Stomach (tissue), 8 donors: ENCODE measurements at regions not wholly inside any gene's neighbourhood (a gene's known extent, or its start where the extent isn't known, plus 50 kb on each side); places are given as distances from the start of the nearest gene placed in this dataset.

Experiments used
- DNase-seq, 2 donors: peaks; one replicate each; pipeline versions ENCODE4 v3.0.0 to v3.0.0-alpha.2; 2013 to 2019
- H3K27ac ChIP-seq, 5 donors: fragments of 200-600 bp in 4 of 5; sonication (generic) in 4 of 5; one replicate each; pipeline ENCODE4 v1.5.1; 2013 to 2019; ENCODE audit warnings: mild to moderate bottlenecking in 1 of 5, moderate library complexity in 1 of 5
- H3K27me3 ChIP-seq, 3 donors: fragments of 200-600 bp; sonication (generic); one replicate each; pipeline ENCODE4 v1.5.1; 2017 to 2019; ENCODE audit warnings: mixed run types in 1 of 3
- H3K36me3 ChIP-seq, 4 donors: fragments of 200-600 bp; sonication (generic); 1 replicate in 3 of 4; 2 replicates in 1 of 4; pipeline ENCODE4 v1.5.1; 2016 to 2019
- H3K4me1 ChIP-seq, 4 donors: fragments of 200-600 bp; sonication (generic); one replicate each; pipeline ENCODE4 v1.5.1; 2016 to 2019
- H3K4me3 ChIP-seq, 4 donors: fragments of 200-600 bp; sonication (generic) in 3 of 4; one replicate each; pipeline ENCODE4 v1.5.1; 2016 to 2019; ENCODE audit warnings: mild to moderate bottlenecking in 1 of 4
- H3K9me3 ChIP-seq, 4 donors: fragments of 200-600 bp; sonication (generic); one replicate each; pipeline ENCODE4 v1.5.1; 2016 to 2019
- CTCF ChIP-seq, 7 experiments: fragments of 450-650 bp in 4 of 7; fragments of 200-600 bp in 3 of 7; sonication (generic) in 3 of 7; IDR thresholded peaks; one replicate each; pipeline ENCODE4 v1.5.1; 2016 to 2019; ENCODE audit warnings: antibody characterized with exemption in 7 of 7, control low read depth in 2 of 7, mild to moderate bottlenecking in 1 of 7
- EP300 ChIP-seq: sonication (generic); formaldehyde crosslinking; IDR thresholded peaks from one replicate; pipeline ENCODE4 v1.6.1; 2017; ENCODE audit warnings: antibody characterized with exemption
- POLR2A ChIP-seq, 4 donors: fragments of 450-650 bp; IDR thresholded peaks; one replicate each; pipeline ENCODE4 v1.6.1; 2016; ENCODE audit warnings: antibody characterized with exemption in 4 of 4, control low read depth in 2 of 4, mild to moderate bottlenecking in 1 of 4, moderate library complexity in 1 of 4
- POLR2AphosphoS5 ChIP-seq, 3 donors: sonication (generic); formaldehyde crosslinking; IDR thresholded peaks; one replicate each; pipeline ENCODE4 v1.6.1; 2016; ENCODE audit warnings: antibody characterized with exemption in 3 of 3
- WGBS, 5 donors: extraction: QIAGEN DNeasy Blood & Tissue Kit in 3 of 5; methylation state at CpG; one replicate each; pipeline versions ENCODE4 v1.1.5 to v1.1.7; 2013 to 2018; 5-methylcytosine and 5-hydroxymethylcytosine counted together
- intact Hi-C: fragments of 100-400 bp; cut with DNase I; formaldehyde crosslinking; loops from one replicate; pipeline ENCODE4 v1.15.1; 2023; ENCODE audit warnings: low total_unique reads
- donor health status: healthy with polysubstance abuse.
- donor health status: Bipolar disorder and iron deficiency.
- donor health status: healthy.

- intact Hi-C loops: no loop called here
- Histone ChIP-seq H3K27ac (no peak overlapping the region), H3K9me3 (no peaks in the 10 kb centered on the region), H3K4me3 (no peak overlapping the region), H3K27me3 (no peaks in the 10 kb centered on the region), H3K4me1 (no peaks in the 10 kb centered on the region), H3K36me3 (no peaks in the 10 kb centered on the region)
- no peak for DNase-seq
- TF ChIP-seq POLR2A (IDR thresholded peaks at IDR 0.05): no peak
- no peak for TF ChIP-seq CTCF (IDR thresholded peaks at IDR 0.05)
- TF ChIP-seq EP300: no peak
These were observed 733.3 kb downstream of the SUCLG1 start for GRCh38 chr2:83725735-83726134.

GRCh38 chr2:83705146-83705545 is 753.9 kb downstream of the SUCLG1 start:
- no peak for TF ChIP-seq POLR2A (IDR thresholded peaks at IDR 0.05)
- no peak for TF ChIP-seq EP300
- no peak for DNase-seq
- Histone ChIP-seq H3K27me3 (no peaks in the 10 kb centered on the region), H3K36me3 (no peaks in the 10 kb centered on the region), H3K27ac (no peak overlapping the region), H3K4me3 (no peak overlapping the region), H3K4me1 (no peaks in the 10 kb centered on the region), H3K9me3 (no peaks in the 10 kb centered on the region)
- intact Hi-C loops: no loop called here
- WGBS, 5 donors: 84 to 91% (median 85%) methylated on average over 1 of the region's 1 CpG

GRCh38 chr2:83703598-83703997 is 755.5 kb downstream of the SUCLG1 start:
- Histone ChIP-seq H3K27me3 (no peaks in the 10 kb centered on the region), H3K27ac (no peak overlapping the region), H3K36me3 (no peaks in the 10 kb centered on the region), H3K4me3 (no peak overlapping the region), H3K9me3 (no peaks in the 10 kb centered on the region), H3K4me1 (no peaks in the 10 kb centered on the region)
- intact Hi-C loops: no loop called here
- no peak for DNase-seq
- WGBS, 5 donors: 71 to 89% (median 82%) methylated on average over 1 of the region's 1 CpG
- TF ChIP-seq EP300: no peak

GRCh38 chr2:83696838-83697237 is 762.2 kb downstream of the SUCLG1 start:
- intact Hi-C loops: no loop called here
- 60 to 64% (median 62%) methylated on average over 4 of the region's 4 CpGs for WGBS, 5 donors
- no peaks in the 10 kb centered on the region for H3K36me3 ChIP-seq
- H3K9me3 ChIP-seq: peaks cover 0 to 5% (median 0%) of the 10 kb centered on the region in 4 donors
- TF ChIP-seq EP300 (no peak), POLR2A (IDR thresholded peaks at IDR 0.05) (no peak), POLR2AphosphoS5 (IDR thresholded peaks at IDR 0.05) (no peak), CTCF (IDR thresholded peaks at IDR 0.05) (no peak)
- H3K27me3 ChIP-seq: no peaks in the 10 kb centered on the region
- H3K4me3 ChIP-seq: no peak overlapping the region
- no peaks in the 10 kb centered on the region for H3K4me1 ChIP-seq
- H3K27ac ChIP-seq: no peak overlapping the region
- no peak for DNase-seq

GRCh38 chr2:83695530-83695929 is 763.5 kb downstream of the SUCLG1 start:
- TF ChIP-seq POLR2AphosphoS5 (IDR thresholded peaks at IDR 0.05) (no peak), CTCF (IDR thresholded peaks at IDR 0.05) (no peak), POLR2A (IDR thresholded peaks at IDR 0.05) (no peak), EP300 (no peak)
- H3K36me3 ChIP-seq: no peaks in the 10 kb centered on the region
- no peak overlapping the region for H3K27ac ChIP-seq
- H3K9me3 ChIP-seq: peaks cover 0 to 5% (median 0%) of the 10 kb centered on the region in 4 donors
- no peak overlapping the region for H3K4me3 ChIP-seq
- H3K27me3 ChIP-seq: no peaks in the 10 kb centered on the region
- intact Hi-C loops: no loop called here
- H3K4me1 ChIP-seq: no peaks in the 10 kb centered on the region
- WGBS, 5 donors: 70 to 88% (median 73%) methylated on average over 7 of the region's 7 CpGs
- DNase-seq: no peak
